Forelimb muscle (tissue), 1 donor: ENCODE measurements at regions not wholly inside any gene's neighbourhood (a gene's known extent, or its start where the extent isn't known, plus 50 kb on each side); places are given as distances from the start of the nearest gene placed in this dataset.
"Not testable (repeated sequence)": the region's sequence is repeated elsewhere in the genome, so short reads cannot be mapped to it uniquely, and the experiment has no call there.

Source experiments
- DNase-seq: peaks from one replicate; pipeline ENCODE4 v3.0.0-alpha.2; 2013; ENCODE audit warnings: low read depth

- DNase-seq = no peak
These were observed 513.5 kb upstream of the NR3C2 start for GRCh38 chr4:148955564-148956297.

- DNase-seq = no peak
These were observed 512.0 kb upstream of the NR3C2 start for GRCh38 chr4:148954011-148954749.

GRCh38 chr4:148951346-148951745 lies 509.1 kb upstream of the NR3C2 start:
- DNase-seq = no peak

GRCh38 chr4:148946271-148946670 lies 504.1 kb upstream of the NR3C2 start:
- no peak for DNase-seq

DNA sequence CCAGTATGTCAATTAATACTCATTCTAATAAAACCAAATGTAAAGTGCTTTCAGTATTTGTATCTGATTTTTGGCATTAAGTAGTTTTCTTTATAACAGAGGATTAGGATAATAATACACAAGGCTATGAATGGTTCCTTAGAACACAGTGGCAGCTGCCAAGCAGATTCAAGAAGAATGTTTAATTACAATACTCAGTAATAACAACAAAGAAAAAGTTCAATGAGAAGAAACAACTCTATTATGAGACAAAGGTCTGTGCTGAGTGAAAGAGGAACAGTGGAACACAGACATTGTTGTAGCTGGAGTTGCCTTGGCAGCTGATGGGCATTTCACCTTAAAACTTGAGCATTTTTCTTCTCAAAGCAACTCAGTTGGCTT lies 502.6 kb upstream of the NR3C2 start:
- DNase-seq = no peak

DNA sequence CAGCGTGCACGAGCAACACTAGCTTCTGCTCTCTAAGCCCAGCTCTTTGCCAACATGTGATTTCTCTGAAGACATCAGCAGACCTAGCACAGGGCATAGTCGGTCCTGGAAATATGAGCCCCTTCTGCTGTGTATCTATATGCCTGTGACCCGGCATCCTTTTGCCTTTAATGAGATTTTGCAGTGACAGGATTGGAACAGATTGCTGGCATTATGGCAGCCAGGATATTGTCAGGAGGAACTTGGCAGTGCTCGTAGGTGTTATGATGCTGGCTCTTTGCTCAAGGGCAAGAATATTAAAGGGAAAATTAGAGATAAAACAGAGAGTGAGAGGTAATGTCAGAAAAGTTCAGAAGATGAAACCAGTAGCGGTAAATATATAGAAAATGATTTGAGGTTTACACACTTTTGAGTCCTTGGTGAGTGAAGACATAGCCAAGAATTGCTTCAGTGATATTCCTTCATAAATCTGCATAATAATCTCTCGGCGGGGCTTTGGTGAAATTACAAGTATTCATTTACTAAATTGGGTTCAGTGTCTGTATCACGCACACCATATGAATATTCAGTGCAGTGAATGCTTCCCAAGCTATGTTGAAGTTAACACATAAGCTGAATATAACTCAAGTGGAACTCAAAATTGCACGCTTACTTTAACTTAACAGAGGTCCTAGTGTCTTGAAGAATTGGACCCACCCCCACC lies 502.1 kb upstream of the NR3C2 start:
- DNase-seq = no peak

GRCh38 chr4:148934926-148935578 lies 492.8 kb upstream of the NR3C2 start:
- no peak for DNase-seq

DNA sequence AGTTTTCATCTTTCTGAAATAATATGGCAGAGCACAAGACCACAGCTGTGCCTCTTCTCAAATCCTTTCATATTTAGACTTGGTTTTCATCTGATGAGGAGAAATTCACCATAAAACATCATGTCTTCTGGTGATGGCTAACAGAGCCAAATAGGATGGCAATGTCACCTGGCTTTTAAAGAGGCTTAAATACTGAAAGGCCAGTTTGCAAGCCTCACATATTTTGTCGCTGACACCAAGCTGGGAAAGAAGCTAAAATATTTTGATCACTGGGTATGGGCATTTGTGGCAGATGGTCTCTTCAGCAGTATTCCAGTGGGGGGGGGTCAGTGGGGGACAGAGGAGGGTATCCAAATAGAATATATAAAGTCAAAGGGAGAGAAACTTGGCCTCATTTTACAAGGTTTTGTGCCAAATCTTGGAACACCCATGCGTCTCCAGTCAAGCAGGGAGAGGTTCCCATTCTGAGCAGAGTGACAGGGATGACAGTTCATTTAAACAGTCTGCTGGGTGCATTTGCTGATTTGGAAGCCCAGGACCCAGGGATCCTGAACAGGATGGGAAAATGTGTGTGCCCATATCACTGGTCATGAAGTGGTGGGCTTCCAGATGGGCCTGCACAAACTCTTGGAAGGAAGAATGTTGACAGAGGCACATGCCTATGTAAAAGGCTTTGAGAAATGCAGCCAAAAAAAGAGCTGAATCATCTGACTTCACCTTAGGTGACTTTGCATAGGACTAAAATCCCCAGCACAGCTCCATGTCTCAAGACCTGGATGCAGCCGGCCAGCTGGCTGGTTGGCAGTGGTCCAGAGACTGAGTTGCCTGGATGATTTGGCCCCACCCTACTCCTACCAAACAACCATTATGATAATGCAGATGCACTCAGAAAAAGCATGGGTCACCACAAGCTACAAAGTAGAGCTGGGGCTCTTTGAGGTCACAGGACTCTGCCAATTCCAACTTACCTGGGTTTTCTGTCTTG lies 484.4 kb upstream of the NR3C2 start:
- no peak for DNase-seq

DNA sequence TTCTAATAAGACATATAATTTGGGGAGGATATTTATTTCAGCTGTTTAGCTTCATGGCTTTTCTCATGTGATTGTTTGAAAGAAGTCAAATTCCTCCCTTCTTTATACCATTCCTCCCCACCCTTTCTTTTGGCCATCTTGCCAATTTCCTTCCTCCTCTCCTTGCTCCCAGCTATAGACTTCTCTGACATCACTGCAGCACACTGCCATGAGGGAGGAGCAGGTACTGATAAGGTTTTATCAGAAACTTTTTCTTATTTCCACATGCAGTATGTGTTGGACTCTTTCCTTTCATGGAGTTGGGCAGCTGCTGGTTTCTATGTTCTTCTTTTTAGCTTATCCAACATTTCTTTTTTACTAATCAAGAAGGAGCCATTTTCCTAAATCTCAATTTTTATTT lies 481.7 kb upstream of the NR3C2 start:
- no peak for DNase-seq

- DNase-seq = no peak
These were observed 480.3 kb upstream of the NR3C2 start for GRCh38 chr4:148922497-148922896.

GRCh38 chr4:148914734-148915133 lies 472.5 kb upstream of the NR3C2 start:
- DNase-seq = no peak

- no peak for DNase-seq
These were observed 472.1 kb upstream of the NR3C2 start for GRCh38 chr4:148914301-148914700.

DNA sequence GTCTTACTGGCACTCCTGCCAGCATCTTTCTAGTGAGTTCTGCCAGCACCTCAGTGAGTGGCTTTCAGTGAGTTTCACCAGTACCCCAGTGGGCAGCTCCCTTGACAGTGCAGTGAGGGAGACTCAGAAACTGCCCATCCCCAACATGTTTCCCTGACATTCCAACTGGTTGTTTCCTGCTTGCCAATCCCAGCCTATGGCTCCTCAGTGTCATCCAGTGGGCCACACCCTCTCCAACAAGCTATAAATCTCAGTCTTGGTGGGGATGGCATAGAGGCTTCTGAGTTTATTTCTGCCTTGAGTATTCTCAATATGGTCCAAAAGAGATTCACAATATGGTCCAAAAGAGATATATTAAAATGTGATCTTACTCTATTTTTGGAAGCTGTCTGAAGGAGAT lies 461.2 kb upstream of the NR3C2 start:
- DNase-seq = no peak

DNA sequence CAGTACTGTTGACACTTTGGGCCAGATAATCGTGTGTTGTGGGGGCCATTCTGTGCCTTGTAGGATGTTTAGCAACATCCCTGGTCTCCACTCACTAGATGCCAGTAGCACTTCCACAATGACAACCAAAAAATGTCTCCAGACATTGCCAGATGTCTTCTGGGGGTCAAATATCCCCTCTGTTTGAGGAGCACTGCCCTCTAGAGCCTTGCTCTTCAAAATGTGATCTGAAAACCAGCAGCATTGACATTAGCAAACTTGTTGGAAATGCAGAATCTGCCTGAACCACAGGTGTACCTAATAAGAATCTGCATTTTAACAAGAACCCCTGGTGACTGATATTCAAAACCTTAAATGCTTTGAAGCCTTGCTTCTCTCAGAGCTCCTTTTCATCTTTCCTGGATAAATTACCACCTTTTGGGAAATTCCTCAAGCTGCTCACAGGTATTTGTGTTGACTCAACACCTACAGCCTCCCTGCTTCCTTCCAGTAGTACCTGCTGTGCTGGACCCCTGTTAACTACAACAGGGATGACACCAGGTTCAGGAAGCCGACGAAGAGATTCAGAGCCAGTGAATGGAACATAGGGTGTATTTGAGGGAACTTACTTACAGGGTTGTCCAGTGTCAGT lies 459.0 kb upstream of the NR3C2 start:
- DNase-seq = no peak

- not testable (repeated sequence) for DNase-seq
These were observed 455.9 kb upstream of the NR3C2 start for GRCh38 chr4:148898139-148898538.

DNA sequence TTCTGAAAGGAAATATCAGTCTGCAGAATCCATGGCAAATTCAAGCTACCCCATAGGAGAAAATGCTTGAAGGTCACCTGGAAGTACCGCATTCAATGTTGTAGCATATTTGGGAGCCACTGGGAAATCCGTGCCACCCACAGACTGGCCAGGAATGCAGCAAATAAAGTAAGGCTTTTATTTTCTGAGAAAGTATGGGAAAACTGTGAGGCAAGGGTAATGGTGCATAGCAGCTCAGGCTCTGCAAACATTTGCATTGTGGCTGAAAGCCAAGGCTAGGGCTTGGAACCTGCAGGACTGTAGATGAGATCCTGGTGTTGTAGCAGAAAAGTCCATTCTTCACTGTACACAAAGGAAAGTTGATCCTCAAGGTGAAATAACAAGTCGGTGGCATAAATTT lies 450.9 kb upstream of the NR3C2 start:
- DNase-seq = no peak

DNA sequence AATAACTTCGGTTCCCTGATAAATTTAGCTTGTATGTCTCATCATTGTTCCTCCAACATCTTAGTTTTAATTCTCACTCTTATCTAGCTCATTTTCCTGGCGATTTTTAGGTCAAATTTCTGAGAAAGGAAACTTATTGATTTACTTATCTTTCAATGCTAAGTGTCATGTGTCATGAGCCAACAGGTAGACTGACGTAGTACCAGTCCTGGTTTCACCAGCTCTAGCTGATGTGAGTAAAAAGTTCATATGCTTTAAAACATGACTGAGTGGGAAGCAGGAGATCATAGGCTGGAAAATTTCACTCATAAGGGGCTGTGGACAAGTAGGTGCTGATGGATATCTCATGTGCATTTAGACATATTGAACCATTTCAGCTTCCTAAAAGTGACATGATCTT lies 441.7 kb upstream of the NR3C2 start:
- DNase-seq = no peak

- no peak for DNase-seq
These were observed 441.2 kb upstream of the NR3C2 start for GRCh38 chr4:148883435-148883834.

DNA sequence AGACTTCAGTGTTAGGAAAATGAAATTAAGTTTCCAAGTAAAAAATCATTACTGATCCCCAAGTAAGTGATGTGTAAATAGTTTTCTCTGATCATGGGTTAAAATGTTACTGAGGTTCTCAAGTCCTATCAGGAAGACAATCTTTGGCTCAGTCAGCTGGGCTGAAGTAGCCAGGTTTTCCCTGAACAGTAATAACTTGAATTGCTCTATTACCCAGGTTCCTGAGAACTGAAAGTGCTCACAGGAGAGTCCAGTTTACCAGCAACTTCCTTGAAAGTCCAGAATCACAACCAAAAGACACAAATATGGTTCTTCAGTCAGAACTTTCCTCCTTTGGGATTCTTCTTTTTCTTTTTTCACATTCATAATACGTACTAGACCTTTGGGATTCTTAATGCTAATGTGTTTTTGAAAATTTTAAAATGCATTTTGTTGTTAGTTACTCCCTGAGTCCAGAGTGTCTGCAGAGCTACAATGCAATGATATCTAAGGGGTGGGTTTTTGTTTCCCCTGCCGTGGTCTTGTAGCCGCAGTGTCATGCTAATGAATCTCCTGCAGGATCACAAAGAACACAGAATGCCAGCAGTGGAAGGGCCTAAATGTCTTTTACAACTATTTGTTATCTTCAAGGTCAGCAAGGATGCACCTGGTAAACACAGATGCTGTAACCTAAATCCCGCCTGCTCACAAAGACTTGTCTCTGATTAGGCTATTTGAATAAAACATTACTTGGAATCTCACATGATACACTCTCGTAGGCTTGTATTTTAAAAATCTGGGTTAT lies 439.8 kb upstream of the NR3C2 start:
- DNase-seq = no peak

- no peak for DNase-seq
These were observed 432.1 kb upstream of the NR3C2 start for GRCh38 chr4:148874331-148874730.
